ENCODE measurements at regions not wholly inside any gene's neighbourhood (a gene's known extent, or its start where the extent isn't known, plus 50 kb on each side); places are given as distances from the start of the nearest gene placed in this dataset.

GRCh38 chrX:45794995-45795337, 594.3 kb upstream of the DIPK2B start:
- H3K27me3 ChIP-seq = peaks cover 0 to 24% (median 2%) of the 10 kb centered on the region in 4 donors
- H3K36me3 ChIP-seq = no peaks in the 10 kb centered on the region
- intact Hi-C loops (cut with DNase I) = no loop called here
- 76 to 85% methylated on average over 1 of the region's 1 CpG for WGBS, 2 donors
- no peaks in the 10 kb centered on the region for H3K4me1 ChIP-seq
- H3K4me3 ChIP-seq = no peak overlapping the region
- DNase-seq (no peak), ATAC-seq (no peak), FAIRE-seq (no peak)
- no peaks in the 10 kb centered on the region for H3K9me3 ChIP-seq
- no peak overlapping the region for H3K27ac ChIP-seq
- TF ChIP-seq CTCF (IDR thresholded peaks at IDR 0.05) = no peak

GRCh38 chrX:45794323-45794994, 593.8 kb upstream of the DIPK2B start:
- Histone ChIP-seq H3K27ac (no peak overlapping the region), H3K27me3 (peaks cover 0 to 27% (median 2%) of the 10 kb centered on the region in 4 donors), H3K4me1 (no peaks in the 10 kb centered on the region), H3K4me3 (no peak overlapping the region), H3K36me3 (no peaks in the 10 kb centered on the region), H3K9me3 (no peaks in the 10 kb centered on the region)
- TF ChIP-seq CTCF (IDR thresholded peaks at IDR 0.05) = no peak
- no peak for FAIRE-seq
- 53 to 59% methylated on average over 2 of the region's 2 CpGs for WGBS, 2 donors
- intact Hi-C loops (cut with DNase I) = no loop called here
- no peak for DNase-seq
- no peak for ATAC-seq

GRCh38 chrX:45788941-45789348, 588.3 kb upstream of the DIPK2B start:
- Histone ChIP-seq H3K4me3 (no peak overlapping the region), H3K4me1 (no peaks in the 10 kb centered on the region), H3K27me3 (peaks cover 0 to 19% (median 2%) of the 10 kb centered on the region in 4 donors), H3K9me3 (no peaks in the 10 kb centered on the region), H3K27ac (no peak overlapping the region), H3K36me3 (no peaks in the 10 kb centered on the region)
- DNase-seq = no peak
- ATAC-seq = no peak
- WGBS, 2 donors = 57 to 62% methylated on average over 8 of the region's 8 CpGs
- no peak for TF ChIP-seq CTCF (IDR thresholded peaks at IDR 0.05)
- intact Hi-C loops (cut with DNase I) = no loop called here
- FAIRE-seq = no peak

GRCh38 chrX:45788315-45788714, 587.6 kb upstream of the DIPK2B start:
- H3K36me3 ChIP-seq = no peaks in the 10 kb centered on the region
- H3K9me3 ChIP-seq = no peaks in the 10 kb centered on the region
- no peak overlapping the region for H3K4me3 ChIP-seq
- TF ChIP-seq CTCF (IDR thresholded peaks at IDR 0.05) = no peak
- intact Hi-C loops (cut with DNase I) = no loop called here
- no peak overlapping the region for H3K27ac ChIP-seq
- 18 to 46% methylated on average over 5 of the region's 5 CpGs for WGBS, 2 donors
- DNase-seq (no peak), ATAC-seq (no peak), FAIRE-seq (no peak)
- no peaks in the 10 kb centered on the region for H3K4me1 ChIP-seq
- H3K27me3 ChIP-seq = peaks cover 0 to 19% (median 2%) of the 10 kb centered on the region in 4 donors

- Histone ChIP-seq H3K27ac (no peak overlapping the region), H3K4me1 (no peaks in the 10 kb centered on the region), H3K27me3 (no peaks in the 10 kb centered on the region), H3K9me3 (no peaks in the 10 kb centered on the region), H3K4me3 (no peak overlapping the region), H3K36me3 (no peaks in the 10 kb centered on the region)
- no peak for DNase-seq
- ATAC-seq = no peak
- FAIRE-seq = no peak
- TF ChIP-seq CTCF (IDR thresholded peaks at IDR 0.05) = no peak
- intact Hi-C loops (cut with DNase I) = no loop called here
- 66 to 72% methylated on average over 3 of the region's 3 CpGs for WGBS, 2 donors
Observed at GRCh38 chrX:45784590-45784989, 583.9 kb upstream of the DIPK2B start.
